Activated naive CD4-positive, alpha-beta T cell treated with anti-CD3 and anti-CD28 coated beads, Interleukin-2, amount 10 ng/mL, durations not matched to agents 7 days and 5 days (primary cell): ENCODE measurements at regions not wholly inside any gene's neighbourhood (a gene's known extent, or its start where the extent isn't known, plus 50 kb on each side); places are given as distances from the start of the nearest gene placed in this dataset.

Source experiments
- CTCF ChIA-PET: fragments of 350-600 bp; sonication (Branson Sonifier 250); formaldehyde crosslinking; loops from one replicate; lab custom pipeline; 2021; ENCODE audit warnings: antibody characterized with exemption; lab: Charles Lee
- DNase-seq: peaks from one replicate; pipeline ENCODE4 v3.0.0-alpha.2; 2020
- H3K27ac Mint-ChIP-seq: one replicate; pipeline ENCODE4 v1.8.0; 2021; ENCODE audit warnings: mild to moderate bottlenecking, moderate library complexity, mixed read lengths
- H3K27me3 Mint-ChIP-seq: one replicate; pipeline ENCODE4 v1.8.0; 2021; ENCODE audit warnings: mild to moderate bottlenecking, mixed read lengths
- H3K36me3 Mint-ChIP-seq: one replicate; pipeline ENCODE4 v1.8.0; 2021; ENCODE audit warnings: mixed read lengths
- H3K4me1 Mint-ChIP-seq: one replicate; pipeline ENCODE4 v1.8.0; 2021; ENCODE audit warnings: mixed read lengths
- H3K4me3 Mint-ChIP-seq: one replicate; pipeline ENCODE4 v1.8.0; 2021; ENCODE audit warnings: mild to moderate bottlenecking, moderate library complexity, mixed read lengths
- H3K9me3 Mint-ChIP-seq: one replicate; pipeline ENCODE4 v1.8.0; 2021; ENCODE audit warnings: mixed read lengths

GRCh38 chr13:50119591-50119990 lies 104.3 kb downstream of the KCNRG start:
- Mint-ChIP-seq H3K4me1 (peaks cover 30% of the 10 kb centered on the region), H3K4me3 (no peak overlapping the region), H3K9me3 (no peaks in the 10 kb centered on the region), H3K27me3 (no peaks in the 10 kb centered on the region), H3K27ac (no peak overlapping the region), H3K36me3 (peaks cover 31% of the 10 kb centered on the region)
- no peak for DNase-seq
- CTCF ChIA-PET = interaction anchor here (0.6 kb wide), 1 partner anchor 9 kb away, joined by 4 read pairs; no protein-coding TSS in a partner anchor

GRCh38 chr13:50122455-50122854 lies 107.2 kb downstream of the KCNRG start:
- Mint-ChIP-seq H3K4me1 (peaks cover 40% of the 10 kb centered on the region), H3K27me3 (peaks cover 4% of the 10 kb centered on the region), H3K4me3 (peak overlapping the region; percentile 19), H3K36me3 (peaks cover 33% of the 10 kb centered on the region), H3K27ac (no peak overlapping the region), H3K9me3 (no peaks in the 10 kb centered on the region)
- CTCF ChIA-PET = interaction anchor here (0.9 to 2.9 kb wide), 2 partner anchors 38 to 125 kb away, joined by 4 to 8 read pairs; partner anchors contain the start of gene TRIM13
- no peak for DNase-seq

- peaks cover 33% of the 10 kb centered on the region for H3K36me3 Mint-ChIP-seq
- peaks cover 10% of the 10 kb centered on the region for H3K27me3 Mint-ChIP-seq
- CTCF ChIA-PET = interaction anchor here (0.6 to 4.8 kb wide), 4 partner anchors 38 to 788 kb away, joined by 4 to 27 read pairs (median 12); partner anchors contain the start of gene TRIM13
- no peak for DNase-seq
- H3K4me1 Mint-ChIP-seq = peaks cover 43% of the 10 kb centered on the region
- no peaks in the 10 kb centered on the region for H3K9me3 Mint-ChIP-seq
- H3K4me3 Mint-ChIP-seq = peak overlapping the region; percentile 87
- H3K27ac Mint-ChIP-seq = peak overlapping the region; percentile 95
These were observed 107.8 kb downstream of the KCNRG start for GRCh38 chr13:50123002-50123401.

GRCh38 chr13:50123515-50123861 lies 108.2 kb downstream of the KCNRG start:
- Mint-ChIP-seq H3K27ac (peak overlapping the region; percentile 95), H3K27me3 (peaks cover 15% of the 10 kb centered on the region), H3K9me3 (no peaks in the 10 kb centered on the region), H3K4me1 (peaks cover 48% of the 10 kb centered on the region), H3K36me3 (peaks cover 33% of the 10 kb centered on the region), H3K4me3 (peak overlapping the region; percentile 87)
- CTCF ChIA-PET = interaction anchor here (0.6 to 4.8 kb wide), 5 partner anchors 39 to 788 kb away, joined by 4 to 27 read pairs (median 8); partner anchors contain the start of gene TRIM13
- no peak for DNase-seq

GRCh38 chr13:50123862-50124535 lies 108.8 kb downstream of the KCNRG start:
- no peaks in the 10 kb centered on the region for H3K9me3 Mint-ChIP-seq
- peaks cover 33% of the 10 kb centered on the region for H3K36me3 Mint-ChIP-seq
- peak overlapping the region; percentile 98 for H3K27ac Mint-ChIP-seq
- peaks cover 52% of the 10 kb centered on the region for H3K4me1 Mint-ChIP-seq
- DNase-seq = peak; percentile 79
- peak overlapping the region; percentile 87 for H3K4me3 Mint-ChIP-seq
- H3K27me3 Mint-ChIP-seq = peaks cover 18% of the 10 kb centered on the region
- CTCF ChIA-PET = interaction anchor here (0.6 to 4.8 kb wide), 5 partner anchors 39 to 787 kb away, joined by 4 to 27 read pairs (median 8); partner anchors contain the start of gene TRIM13

GRCh38 chr13:50124536-50125303 lies 109.5 kb downstream of the KCNRG start:
- peaks cover 25% of the 10 kb centered on the region for H3K27me3 Mint-ChIP-seq
- CTCF ChIA-PET = interaction anchor here (1.0 to 4.8 kb wide), 4 partner anchors 40 to 787 kb away, joined by 4 to 27 read pairs (median 12); partner anchors contain the start of gene TRIM13
- H3K36me3 Mint-ChIP-seq = peaks cover 30% of the 10 kb centered on the region
- peak overlapping the region; percentile 87 for H3K4me3 Mint-ChIP-seq
- peak; percentile 97 for DNase-seq
- H3K4me1 Mint-ChIP-seq = peaks cover 56% of the 10 kb centered on the region
- no peaks in the 10 kb centered on the region for H3K9me3 Mint-ChIP-seq
- H3K27ac Mint-ChIP-seq = peak overlapping the region; percentile 98

GRCh38 chr13:50125304-50125553 lies 110.0 kb downstream of the KCNRG start:
- CTCF ChIA-PET = interaction anchor here (2.9 to 4.8 kb wide), 3 partner anchors 40 to 786 kb away, joined by 8 to 27 read pairs (median 17); partner anchors contain the start of gene TRIM13
- Mint-ChIP-seq H3K4me1 (peaks cover 61% of the 10 kb centered on the region), H3K4me3 (peak overlapping the region; percentile 87), H3K27me3 (peaks cover 30% of the 10 kb centered on the region), H3K36me3 (peaks cover 29% of the 10 kb centered on the region), H3K27ac (peak overlapping the region; percentile 98), H3K9me3 (no peaks in the 10 kb centered on the region)
- no peak for DNase-seq

- Mint-ChIP-seq H3K4me3 (peak overlapping the region; percentile 87), H3K27ac (peak overlapping the region; percentile 98), H3K27me3 (peaks cover 35% of the 10 kb centered on the region), H3K9me3 (no peaks in the 10 kb centered on the region), H3K36me3 (peaks cover 28% of the 10 kb centered on the region), H3K4me1 (peaks cover 64% of the 10 kb centered on the region)
- CTCF ChIA-PET = interaction anchor here (0.8 to 4.8 kb wide), 6 partner anchors 36 to 786 kb away, joined by 3 to 27 read pairs (median 5); partner anchors contain the start of gene TRIM13
- peak; percentile 90 for DNase-seq
These were observed 110.5 kb downstream of the KCNRG start for GRCh38 chr13:50125554-50126262.

- H3K27ac Mint-ChIP-seq = peak overlapping the region; percentile 98
These were observed 111.2 kb downstream of the KCNRG start for GRCh38 chr13:50126263-50126992.

GRCh38 chr13:50126993-50127725 lies 111.9 kb downstream of the KCNRG start:
- peaks cover 74% of the 10 kb centered on the region for H3K4me1 Mint-ChIP-seq
- H3K27ac Mint-ChIP-seq = peak overlapping the region; percentile 98
- H3K9me3 Mint-ChIP-seq = no peaks in the 10 kb centered on the region
- peaks cover 19% of the 10 kb centered on the region for H3K36me3 Mint-ChIP-seq
- H3K27me3 Mint-ChIP-seq = peaks cover 47% of the 10 kb centered on the region
- peak overlapping the region; percentile 87 for H3K4me3 Mint-ChIP-seq
- peak; percentile 79 for DNase-seq
- CTCF ChIA-PET = interaction anchor here (0.9 to 4.8 kb wide), 4 partner anchors 42 to 784 kb away, joined by 3 to 27 read pairs (median 10); partner anchors contain the start of gene TRIM13

More at GRCh38 chr13:50126263-50126992, 111.2 kb downstream of the KCNRG start:
- Mint-ChIP-seq H3K27me3 (peaks cover 42% of the 10 kb centered on the region), H3K9me3 (no peaks in the 10 kb centered on the region), H3K4me3 (peak overlapping the region; percentile 87), H3K4me1 (peaks cover 71% of the 10 kb centered on the region), H3K36me3 (peaks cover 23% of the 10 kb centered on the region)
- DNase-seq = peak; percentile 46
- CTCF ChIA-PET = interaction anchor here (0.8 to 4.8 kb wide), 6 partner anchors 37 to 785 kb away, joined by 3 to 27 read pairs (median 5); partner anchors contain the start of gene TRIM13

GRCh38 chr13:50127726-50128291 lies 112.6 kb downstream of the KCNRG start:
- CTCF ChIA-PET = interaction anchor here (0.9 to 4.8 kb wide), 3 partner anchors 43 to 784 kb away, joined by 3 to 27 read pairs (median 4); partner anchors contain the start of gene TRIM13
- DNase-seq = no peak
- Mint-ChIP-seq H3K27me3 (peaks cover 54% of the 10 kb centered on the region), H3K4me1 (peaks cover 74% of the 10 kb centered on the region), H3K9me3 (no peaks in the 10 kb centered on the region), H3K36me3 (peaks cover 14% of the 10 kb centered on the region), H3K27ac (peak overlapping the region; percentile 98), H3K4me3 (peak overlapping the region; percentile 87)

- H3K4me1 Mint-ChIP-seq = peaks cover 68% of the 10 kb centered on the region
- peaks cover 9% of the 10 kb centered on the region for H3K36me3 Mint-ChIP-seq
- CTCF ChIA-PET = interaction anchor here (1.6 kb wide), 1 partner anchor 783 kb away, joined by 3 read pairs; no protein-coding TSS in a partner anchor
- peak overlapping the region; percentile 91 for H3K27ac Mint-ChIP-seq
- peak; percentile 37 for DNase-seq
- no peaks in the 10 kb centered on the region for H3K9me3 Mint-ChIP-seq
- peaks cover 61% of the 10 kb centered on the region for H3K27me3 Mint-ChIP-seq
- peak overlapping the region; percentile 47 for H3K4me3 Mint-ChIP-seq
These were observed 113.2 kb downstream of the KCNRG start for GRCh38 chr13:50128428-50128931.
